ENCODE measurements at regions not wholly inside any gene's neighbourhood (a gene's known extent, or its start where the extent isn't known, plus 50 kb on each side); places are given as distances from the start of the nearest gene placed in this dataset.
"Not testable (repeated sequence)": the region's sequence is repeated elsewhere in the genome, so short reads cannot be mapped to it uniquely, and the experiment has no call there.

GRCh38 chr11:100584201-100584985, 102.7 kb upstream of the ARHGAP42 start:
- no peak for DNase-seq

- DNase-seq: no peak
Measured at GRCh38 chr11:100585728-100586127, 101.4 kb upstream of the ARHGAP42 start.

GRCh38 chr11:100586361-100587101, 100.6 kb upstream of the ARHGAP42 start:
- no peak for DNase-seq

GRCh38 chr11:100592619-100593260, 94.3 kb upstream of the ARHGAP42 start:
- no peak for DNase-seq

- DNase-seq: no peak
Measured at GRCh38 chr11:100593291-100593690, 93.8 kb upstream of the ARHGAP42 start.

GRCh38 chr11:100594320-100594719, 92.8 kb upstream of the ARHGAP42 start:
- no peak for DNase-seq

- DNase-seq: no peak
Measured at GRCh38 chr11:100600941-100601340, 86.1 kb upstream of the ARHGAP42 start.

GRCh38 chr11:100602716-100603115, 84.4 kb upstream of the ARHGAP42 start:
- DNase-seq: no peak

GRCh38 chr11:100607761-100608160, 79.3 kb upstream of the ARHGAP42 start:
- not testable (repeated sequence) for DNase-seq

GRCh38 chr11:100612766-100613165, 74.3 kb upstream of the ARHGAP42 start:
- DNase-seq: peak; percentile 18

GRCh38 chr11:100618914-100619313, 68.2 kb upstream of the ARHGAP42 start:
- DNase-seq: no peak

GRCh38 chr11:100619484-100619883, 67.6 kb upstream of the ARHGAP42 start:
- no peak for DNase-seq

GRCh38 chr11:100622404-100622803, 64.7 kb upstream of the ARHGAP42 start:
- DNase-seq: no peak

- DNase-seq: no peak
Measured at GRCh38 chr11:100624346-100624745, 62.7 kb upstream of the ARHGAP42 start.

- no peak for DNase-seq
Measured at GRCh38 chr11:100625041-100625440, 62.0 kb upstream of the ARHGAP42 start.

GRCh38 chr11:100629671-100630070, 57.4 kb upstream of the ARHGAP42 start:
- DNase-seq: no peak

- no peak for DNase-seq
Measured at GRCh38 chr11:100630898-100631297, 56.2 kb upstream of the ARHGAP42 start.

- DNase-seq: no peak
Measured at GRCh38 chr11:100631316-100631715, 55.8 kb upstream of the ARHGAP42 start.

- DNase-seq: no peak
Measured at GRCh38 chr11:100632941-100633452, 54.1 kb upstream of the ARHGAP42 start.

GRCh38 chr11:100635194-100635593, 51.9 kb upstream of the ARHGAP42 start:
- DNase-seq: no peak

GRCh38 chr11:100636536-100636935, 50.6 kb upstream of the ARHGAP42 start:
- DNase-seq: no peak

Data from suppressor macrophage treated with lipopolysaccharide for 4 hours (primary cell).